ENCODE measurements at regions not wholly inside any gene's neighbourhood (a gene's known extent, or its start where the extent isn't known, plus 50 kb on each side); places are given as distances from the start of the nearest gene placed in this dataset.

- H3K9me3 ChIP-seq (ENCODE audit: control insufficient read depth, insufficient read depth, low read length), result no peaks in the 10 kb centered on the region
- no peaks in the 10 kb centered on the region for H3K36me3 Mint-ChIP-seq
- H3K4me3 ChIP-seq (ENCODE audit: low read length), result no peak overlapping the region
- H3K27me3 Mint-ChIP-seq (ENCODE audit: low read depth in 2 of 2), result no peaks in the 10 kb centered on the region
- H3K27ac ChIP-seq (ENCODE audit: low read length), result no peak overlapping the region
- no peak overlapping the region for H3K4me3 Mint-ChIP-seq
- intact Hi-C loops (cut with micrococcal nuclease), result no loop called here
- H3K9me3 Mint-ChIP-seq, result peaks cover 14 to 16% of the 10 kb centered on the region in 2 donors
- H3K4me1 Mint-ChIP-seq, result no peaks in the 10 kb centered on the region
- no peak overlapping the region for H3K27ac Mint-ChIP-seq
- no peaks in the 10 kb centered on the region for H3K36me3 ChIP-seq (ENCODE audit: control insufficient read depth, insufficient read depth, low read length)
- WGBS (ENCODE audit: insufficient coverage), result 81% methylated on average over 3 of the region's 3 CpGs
- TF ChIP-seq CTCF (IDR thresholded peaks at IDR 0.05), result no peak
- no peaks in the 10 kb centered on the region for H3K4me1 ChIP-seq (ENCODE audit: control insufficient read depth, insufficient read depth, low read length)
- H3K27me3 ChIP-seq (ENCODE audit: control insufficient read depth, insufficient read depth, low read length), result no peaks in the 10 kb centered on the region
- no peak for DNase-seq
- ATAC-seq, result no peak
Observed at GRCh38 chr13:55464222-55464621, 1676.5 kb upstream of the PRR20A start.

- no peak for TF ChIP-seq CTCF (IDR thresholded peaks at IDR 0.05)
- 94% methylated on average over 2 of the region's 2 CpGs for WGBS (ENCODE audit: insufficient coverage)
- Histone ChIP-seq H3K4me3 (ENCODE audit: low read length) (no peak overlapping the region), H3K4me1 (ENCODE audit: control insufficient read depth, insufficient read depth, low read length) (no peaks in the 10 kb centered on the region), H3K27ac (ENCODE audit: low read length) (no peak overlapping the region), H3K36me3 (ENCODE audit: control insufficient read depth, insufficient read depth, low read length) (no peaks in the 10 kb centered on the region), H3K27me3 (ENCODE audit: control insufficient read depth, insufficient read depth, low read length) (no peaks in the 10 kb centered on the region), H3K9me3 (ENCODE audit: control insufficient read depth, insufficient read depth, low read length) (no peaks in the 10 kb centered on the region)
- no peak for DNase-seq
- Mint-ChIP-seq H3K4me1 (no peaks in the 10 kb centered on the region), H3K27me3 (ENCODE audit: low read depth in 2 of 2) (no peaks in the 10 kb centered on the region), H3K36me3 (peaks cover 12% of the 10 kb centered on the region), H3K4me3 (no peak overlapping the region), H3K9me3 (peaks cover 16 to 25% of the 10 kb centered on the region in 2 donors), H3K27ac (no peak overlapping the region)
- no peak for ATAC-seq
- intact Hi-C loops (cut with micrococcal nuclease), result no loop called here
Observed at GRCh38 chr13:55467476-55467875, 1673.2 kb upstream of the PRR20A start.

GRCh38 chr13:55483626-55484158, 1657.0 kb upstream of the PRR20A start:
- peaks cover 7 to 12% of the 10 kb centered on the region in 2 donors for H3K9me3 Mint-ChIP-seq
- H3K36me3 ChIP-seq (ENCODE audit: control insufficient read depth, insufficient read depth, low read length), result no peaks in the 10 kb centered on the region
- H3K27me3 Mint-ChIP-seq (ENCODE audit: low read depth in 2 of 2), result no peaks in the 10 kb centered on the region
- intact Hi-C loops (cut with micrococcal nuclease), result no loop called here
- 74% methylated on average over 3 of the region's 3 CpGs for WGBS (ENCODE audit: insufficient coverage)
- no peaks in the 10 kb centered on the region for H3K27me3 ChIP-seq (ENCODE audit: control insufficient read depth, insufficient read depth, low read length)
- ATAC-seq (no peak), DNase-seq (no peak)
- peaks cover 8% of the 10 kb centered on the region for H3K36me3 Mint-ChIP-seq
- no peak overlapping the region for H3K4me3 ChIP-seq (ENCODE audit: low read length)
- H3K4me3 Mint-ChIP-seq, result no peak overlapping the region
- H3K27ac ChIP-seq (ENCODE audit: low read length), result no peak overlapping the region
- TF ChIP-seq CTCF (IDR thresholded peaks at IDR 0.05), result no peak
- no peaks in the 10 kb centered on the region for H3K9me3 ChIP-seq (ENCODE audit: control insufficient read depth, insufficient read depth, low read length)
- no peak overlapping the region for H3K27ac Mint-ChIP-seq
- H3K4me1 ChIP-seq (ENCODE audit: control insufficient read depth, insufficient read depth, low read length), result no peaks in the 10 kb centered on the region
- no peaks in the 10 kb centered on the region for H3K4me1 Mint-ChIP-seq

GRCh38 chr13:55493297-55493696, 1647.4 kb upstream of the PRR20A start:
- Histone ChIP-seq H3K4me3 (ENCODE audit: low read length) (no peak overlapping the region), H3K9me3 (ENCODE audit: control insufficient read depth, insufficient read depth, low read length) (peaks cover 2% of the 10 kb centered on the region), H3K36me3 (ENCODE audit: control insufficient read depth, insufficient read depth, low read length) (no peaks in the 10 kb centered on the region), H3K4me1 (ENCODE audit: control insufficient read depth, insufficient read depth, low read length) (no peaks in the 10 kb centered on the region), H3K27ac (ENCODE audit: low read length) (no peak overlapping the region), H3K27me3 (ENCODE audit: control insufficient read depth, insufficient read depth, low read length) (no peaks in the 10 kb centered on the region)
- no peaks in the 10 kb centered on the region for H3K4me1 Mint-ChIP-seq
- no peak for ATAC-seq
- H3K27ac Mint-ChIP-seq, result no peak overlapping the region
- intact Hi-C loops (cut with micrococcal nuclease), result no loop called here
- no peaks in the 10 kb centered on the region for H3K27me3 Mint-ChIP-seq (ENCODE audit: low read depth in 2 of 2)
- H3K4me3 Mint-ChIP-seq, result no peak overlapping the region
- H3K9me3 Mint-ChIP-seq, result peaks cover 7 to 21% of the 10 kb centered on the region in 2 donors
- peaks cover 8% of the 10 kb centered on the region for H3K36me3 Mint-ChIP-seq
- no CpG with 5 or more reads among the region's 3 CpGs for WGBS (ENCODE audit: insufficient coverage)
- TF ChIP-seq CTCF (IDR thresholded peaks at IDR 0.05), result no peak
- no peak for DNase-seq
